ENCODE measurements at regions not wholly inside any gene's neighbourhood (a gene's known extent, or its start where the extent isn't known, plus 50 kb on each side); places are given as distances from the start of the nearest gene placed in this dataset.

GRCh38 chr17:79417476-79417988, 193.3 kb downstream of the RBFOX3 start:
- DNase-seq: no peak

DNA sequence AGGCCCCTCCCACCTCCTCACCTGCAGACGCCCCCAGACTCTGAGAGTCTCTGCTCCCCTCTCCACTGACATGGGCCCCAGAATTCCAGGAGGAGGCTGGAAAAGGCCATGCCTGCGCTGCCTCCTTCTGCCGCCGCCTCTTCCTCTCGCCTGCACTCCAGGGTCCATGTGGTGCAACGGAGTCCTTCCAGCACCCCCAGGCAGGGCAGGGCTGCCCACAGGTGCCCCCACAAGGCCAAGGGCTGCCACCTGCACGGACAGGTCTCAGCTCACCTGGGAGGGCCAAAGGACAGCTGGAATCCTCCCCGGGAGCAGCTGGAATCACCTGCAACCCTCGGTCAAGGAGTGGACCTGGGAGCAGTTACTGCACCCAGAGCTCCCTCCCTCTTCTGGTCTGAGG, 194.9 kb downstream of the RBFOX3 start:
- no peak for DNase-seq

GRCh38 chr17:79415365-79415764, 195.5 kb downstream of the RBFOX3 start:
- no peak for DNase-seq

GRCh38 chr17:79414793-79415211, 196.0 kb downstream of the RBFOX3 start:
- DNase-seq: no peak

DNA sequence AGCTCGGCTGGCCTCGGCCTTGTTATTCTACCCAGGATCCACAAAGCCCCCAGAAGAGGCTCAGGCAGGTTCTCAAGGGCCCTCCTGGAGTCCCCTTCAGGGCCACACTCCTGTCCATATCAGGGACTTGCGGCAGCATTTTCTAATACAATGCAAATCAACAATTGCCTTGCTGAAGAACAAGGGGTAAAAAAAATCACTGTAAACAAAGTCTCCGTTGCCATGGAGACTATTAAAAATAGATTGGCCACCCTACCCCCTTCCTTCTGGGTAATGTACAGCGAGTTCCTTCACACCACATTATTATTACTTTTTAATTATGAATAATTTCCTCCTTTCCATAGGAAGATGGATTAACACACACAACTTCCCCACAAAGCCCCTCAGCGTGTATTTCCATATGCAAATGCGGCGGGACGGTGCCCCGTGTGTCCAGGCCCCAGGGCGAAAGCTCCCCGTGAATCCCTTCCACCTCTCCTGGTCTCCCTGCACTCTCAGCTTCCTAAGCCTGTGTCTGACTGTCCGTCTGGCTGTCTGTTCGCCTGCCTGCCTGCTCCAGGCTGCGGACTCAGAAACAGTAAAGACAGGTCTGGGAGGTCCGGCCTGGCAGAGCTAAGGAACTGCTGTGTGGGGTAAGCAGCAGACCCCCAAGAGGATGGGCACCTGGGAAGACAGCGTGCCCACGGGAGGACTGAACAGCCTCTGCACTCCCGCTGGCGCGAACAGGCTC, 196.6 kb downstream of the RBFOX3 start:
- DNase-seq: no peak

DNA sequence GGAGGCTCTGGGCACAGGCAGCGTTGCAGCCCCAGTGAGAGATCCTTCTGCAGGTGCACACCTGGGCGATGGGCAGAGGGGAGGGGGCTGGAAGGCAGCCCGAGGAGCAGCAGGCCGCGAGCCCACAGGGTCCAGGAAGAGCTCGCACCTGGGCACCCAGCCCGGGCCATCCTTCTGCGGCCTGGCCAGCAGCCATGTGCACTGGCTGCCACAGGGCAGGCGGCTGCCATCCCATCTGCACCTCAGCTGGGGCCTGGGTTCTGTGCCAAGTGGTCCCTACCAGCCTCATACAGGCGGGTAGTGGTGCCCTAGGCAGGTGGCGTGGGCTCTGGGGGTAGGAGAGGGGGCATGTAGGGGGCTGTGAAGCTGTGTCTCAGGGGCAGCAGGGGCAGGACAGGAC, 197.2 kb downstream of the RBFOX3 start:
- no peak for DNase-seq

DNA sequence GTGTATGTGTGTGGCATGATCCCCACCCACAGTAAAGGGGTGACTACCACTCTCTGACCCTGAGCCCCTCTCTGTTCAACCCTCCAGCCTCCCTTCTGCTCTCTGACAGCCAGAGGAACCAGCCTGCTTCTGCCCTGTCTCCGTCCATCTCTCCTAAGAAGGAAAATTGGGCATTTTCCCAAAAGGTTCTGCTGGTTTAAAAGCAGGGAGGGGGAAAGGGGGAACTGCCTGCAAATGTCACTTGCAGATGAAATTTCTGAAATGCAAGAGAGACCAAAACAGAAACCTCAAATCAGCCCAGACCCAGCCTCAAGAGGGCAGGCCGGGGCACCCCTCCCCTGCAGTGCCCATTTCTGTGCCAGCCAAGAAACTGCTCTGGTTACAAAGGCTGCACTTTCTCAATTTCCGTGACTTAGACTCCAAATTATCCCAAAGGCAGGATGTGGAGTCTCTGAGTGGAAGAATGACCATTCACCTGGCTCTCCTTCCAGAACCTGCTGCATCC, 197.9 kb downstream of the RBFOX3 start:
- no peak for DNase-seq

DNA sequence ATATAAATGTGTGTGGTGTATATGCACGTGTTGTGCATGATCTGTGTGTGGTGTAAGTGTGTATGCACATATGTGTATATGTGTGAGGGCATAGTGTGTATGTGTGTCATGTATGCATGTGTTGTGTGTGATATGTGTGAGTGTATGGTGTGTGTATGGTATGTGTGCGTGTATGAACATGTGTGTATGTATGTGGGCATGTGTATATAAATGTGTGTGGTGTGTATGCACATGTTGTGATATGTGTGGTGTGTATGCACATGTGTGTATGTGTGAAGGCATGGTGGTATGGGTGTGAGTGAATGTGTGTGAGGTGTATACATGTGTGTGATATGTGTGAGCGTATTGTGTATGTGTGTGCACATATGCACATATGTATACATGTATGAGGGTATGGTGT, 198.7 kb downstream of the RBFOX3 start:
- no peak for DNase-seq

DNA sequence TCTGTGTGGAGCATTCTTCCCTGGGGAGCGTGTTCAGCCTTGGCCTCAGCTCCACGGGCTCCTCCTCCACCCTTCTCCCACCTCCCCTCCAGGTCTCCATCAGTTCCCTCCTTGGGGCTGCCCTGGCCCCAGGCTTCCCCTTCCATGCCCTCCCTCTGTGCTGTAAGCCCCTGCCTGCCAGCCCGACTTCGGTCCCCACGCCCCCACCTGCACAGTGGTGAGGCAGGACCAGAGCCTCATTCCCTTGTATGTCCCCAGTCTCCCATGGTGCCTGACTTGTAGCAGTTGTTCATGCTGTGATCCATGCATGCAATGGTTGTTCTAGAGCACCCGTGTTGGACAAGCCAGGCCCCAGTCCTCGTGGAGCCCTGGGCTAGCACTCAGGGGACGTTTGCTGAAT, 199.4 kb downstream of the RBFOX3 start:
- DNase-seq: no peak

GRCh38 chr17:79410681-79411080, 200.2 kb downstream of the RBFOX3 start:
- DNase-seq: no peak

- DNase-seq: no peak
Measured at GRCh38 chr17:79408251-79408650, 202.6 kb downstream of the RBFOX3 start.

- no peak for DNase-seq
Measured at GRCh38 chr17:79407385-79407784, 203.5 kb downstream of the RBFOX3 start.

GRCh38 chr17:79406316-79406715, 204.5 kb downstream of the RBFOX3 start:
- DNase-seq: no peak

GRCh38 chr17:79405823-79406222, 205.0 kb downstream of the RBFOX3 start:
- DNase-seq: no peak

DNA sequence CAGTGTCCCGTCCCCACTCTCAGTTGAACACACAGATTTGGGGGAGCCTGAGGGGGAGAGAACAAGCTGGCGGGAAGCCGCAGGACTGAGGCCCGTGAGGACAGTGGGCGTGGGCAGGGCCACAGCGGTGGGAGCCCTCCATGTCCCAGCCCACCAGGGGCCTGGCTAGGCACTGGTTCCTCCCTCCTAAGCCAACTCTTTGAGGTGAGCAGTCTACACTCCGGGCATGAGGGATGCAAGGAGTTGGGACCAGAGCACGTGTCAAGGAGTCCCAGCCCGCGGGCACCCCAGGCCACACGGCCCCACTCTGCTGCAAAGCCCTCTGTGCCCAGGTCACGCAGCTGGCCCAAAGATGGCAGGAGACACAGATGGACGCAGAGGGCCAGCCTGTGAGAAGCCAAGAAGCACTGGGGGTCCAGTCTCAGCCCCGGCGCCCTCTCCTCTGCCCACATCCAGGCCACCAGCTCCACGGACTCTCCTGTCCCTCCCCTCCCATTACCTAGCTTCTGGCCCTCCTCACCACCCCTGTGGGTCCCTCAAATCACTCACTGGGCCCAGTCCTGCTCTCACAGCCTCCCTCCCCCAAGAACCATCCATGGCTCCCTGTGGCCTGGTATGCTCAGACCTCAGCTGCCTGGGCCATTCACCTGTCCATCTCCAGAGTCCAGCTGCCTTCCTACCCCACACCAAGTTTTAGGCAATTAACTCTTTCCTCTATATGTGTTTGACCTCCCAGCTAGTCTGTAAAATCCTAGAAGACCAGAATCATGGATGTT, 206.5 kb downstream of the RBFOX3 start:
- no peak for DNase-seq

- no peak for DNase-seq
Measured at GRCh38 chr17:79401704-79402674, 208.9 kb downstream of the RBFOX3 start.

DNA sequence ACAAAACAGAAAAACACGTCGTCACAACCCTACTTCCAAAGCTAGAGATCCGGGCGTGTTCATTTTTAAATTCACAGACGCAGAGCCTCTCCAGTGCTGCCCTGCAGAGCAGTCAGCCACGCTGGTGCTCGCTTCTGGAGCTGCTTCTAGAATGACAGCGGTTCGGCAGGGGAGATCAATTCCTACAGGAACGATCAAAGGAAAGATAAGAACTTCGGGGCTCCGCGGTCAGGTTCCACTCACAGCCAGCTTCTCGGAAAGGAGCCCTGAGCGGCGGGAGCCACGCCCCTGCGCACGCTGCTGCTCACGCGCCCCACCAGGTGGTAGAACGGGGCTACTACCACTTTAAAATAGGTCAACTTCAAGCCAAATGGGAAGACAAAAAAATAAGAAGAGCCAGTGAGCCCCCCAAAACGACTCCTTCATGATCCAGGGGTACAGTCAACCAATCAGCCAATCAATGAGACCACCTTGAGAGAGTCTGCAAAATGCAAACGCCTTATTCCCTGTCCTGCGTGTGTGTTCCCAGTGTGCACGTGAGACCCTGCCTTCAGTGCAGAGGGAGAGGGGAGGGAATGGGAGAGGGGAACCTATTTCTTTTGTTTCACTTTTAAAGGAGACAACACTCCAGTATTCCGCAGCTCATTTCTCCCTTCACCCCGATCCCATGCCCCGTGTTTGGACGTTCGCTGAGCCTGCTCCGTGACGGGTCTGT, 209.7 kb downstream of the RBFOX3 start:
- peak; percentile 75 for DNase-seq

GRCh38 chr17:79399610-79400144, 211.2 kb downstream of the RBFOX3 start:
- no peak for DNase-seq

DNA sequence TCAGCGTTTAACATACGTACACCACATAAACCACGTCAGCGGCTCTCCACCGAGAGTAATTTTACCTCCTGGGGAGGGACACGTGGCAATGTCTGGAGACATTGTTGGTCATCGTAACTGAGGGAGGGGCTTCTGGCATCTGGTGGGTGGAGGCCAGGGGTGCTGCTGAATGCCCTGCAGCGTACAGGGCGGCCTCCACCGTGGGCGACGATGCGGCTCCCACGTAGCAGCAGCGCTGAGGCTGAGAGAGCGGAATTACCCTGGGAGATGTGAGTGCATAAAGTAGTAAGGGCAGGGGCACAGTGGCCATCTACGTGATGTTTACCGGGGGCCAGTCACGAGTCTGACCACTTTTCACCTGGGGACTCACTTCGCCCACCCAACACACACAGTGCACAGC, 212.4 kb downstream of the RBFOX3 start:
- DNase-seq: no peak

DNA sequence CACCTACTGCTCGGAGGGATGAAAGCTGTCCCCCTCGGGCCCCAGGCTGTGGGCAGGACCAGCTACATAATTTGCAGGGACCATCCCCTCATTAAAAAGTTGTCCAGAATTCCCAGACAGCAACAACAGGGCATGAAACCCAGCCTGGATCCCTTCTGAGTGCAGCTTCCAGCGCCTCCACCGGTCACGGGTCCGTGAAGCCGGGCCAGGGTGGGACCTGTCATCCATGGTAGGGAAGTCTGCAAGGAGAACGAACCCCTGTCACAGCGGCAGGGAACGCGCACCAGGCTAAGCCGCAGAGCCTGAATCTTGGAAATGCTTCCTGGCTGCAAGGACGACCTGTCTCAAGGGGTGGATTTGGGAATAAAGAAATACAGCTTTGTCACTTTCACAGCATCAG, 214.2 kb downstream of the RBFOX3 start:
- no peak for DNase-seq

GRCh38 chr17:79395545-79395944, 215.3 kb downstream of the RBFOX3 start:
- DNase-seq: no peak

GRCh38 chr17:79395066-79395465, 215.8 kb downstream of the RBFOX3 start:
- DNase-seq: no peak
